Panc1 (cell line): ENCODE measurements at regions not wholly inside any gene's neighbourhood (a gene's known extent, or its start where the extent isn't known, plus 50 kb on each side); places are given as distances from the start of the nearest gene placed in this dataset.

Experiments
- ATAC-seq: fragments of 200-7000 bp; cut with Tn5 transposase; 2 replicates; pipeline ENCODE4 v1.9.1; 2020; ENCODE audit warnings: mild to moderate bottlenecking, moderate library complexity
- BruUV-seq: library from RNA; stranded (reverse); fragments of 400-500 nt; replicated peaks from 2 replicates; lab custom pipeline; 2021; lab: Mats Ljungman, UMichigan
- CTCF ChIA-PET: fragments of 300-600 bp; sonication (Branson Sonifier 250); formaldehyde crosslinking; loops from one replicate; lab custom pipeline; 2022; ENCODE audit warnings: antibody characterized with exemption; lab: Charles Lee
- POLR2A ChIA-PET: fragments of 300-600 bp; sonication (Branson Sonifier 250); formaldehyde crosslinking; loops from one replicate; lab custom pipeline; 2022; ENCODE audit warnings: antibody characterized with exemption; lab: Charles Lee
- DNase-seq: peaks from one replicate; pipeline ENCODE4 v3.0.0-alpha.2; 2010; ENCODE audit warnings: low read depth, low spot score
- H3K27ac ChIP-seq: 2 replicates; pipeline ENCODE4 v1.5.1; 2011; ENCODE audit warnings: mild to moderate bottlenecking, low read length, inconsistent platforms
- H3K27me3 ChIP-seq: fragments of 200-500 bp; sonication (Bioruptor generic); 2 replicates; pipeline ENCODE4 v1.6.0; 2014; ENCODE audit warnings: low read length, inconsistent platforms; ENCODE audit not compliant: control insufficient read depth, insufficient read depth
- H3K36me3 ChIP-seq: fragments of 200-500 bp; sonication (Bioruptor generic); 2 replicates; pipeline ENCODE4 v1.5.1; 2014; ENCODE audit warnings: inconsistent platforms, mild to moderate bottlenecking, low read length, moderate library complexity; ENCODE audit not compliant: control insufficient read depth, insufficient read depth
- H3K4me1 ChIP-seq: 2 replicates; pipeline ENCODE4 v1.5.1; 2011; ENCODE audit warnings: inconsistent platforms, mild to moderate bottlenecking, low read length, moderate library complexity; ENCODE audit not compliant: control insufficient read depth, insufficient read depth
- H3K4me3 ChIP-seq, 2 experiments: 2 replicates each; pipeline ENCODE4 v1.5.1; 2011 to 2012; ENCODE audit warnings: low read depth in 2 of 2, low read length in 2 of 2, mild to moderate bottlenecking in 2 of 2, inconsistent platforms in 1 of 2, moderate library complexity in 1 of 2
- H3K9me3 ChIP-seq: fragments of 200-500 bp; sonication (Bioruptor generic); 2 replicates; pipeline ENCODE4 v1.5.1; 2014; ENCODE audit warnings: low read depth, mild to moderate bottlenecking, inconsistent platforms, low read length, moderate library complexity; ENCODE audit not compliant: control insufficient read depth, insufficient read depth
- POLR2AphosphoS5 ChIP-seq: IDR thresholded peaks from 2 replicates; pipeline ENCODE4 v1.6.1; 2012; ENCODE audit warnings: mild to moderate bottlenecking, low read depth, low read length, moderate library complexity
- SIN3A ChIP-seq: IDR thresholded peaks from 2 replicates; pipeline ENCODE4 v1.6.1; 2012; ENCODE audit warnings: low read depth, mild to moderate bottlenecking, low read length, moderate library complexity, borderline replicate concordance; ENCODE audit not compliant: insufficient read depth
- TCF7L2 ChIP-seq: IDR thresholded peaks from 2 replicates; pipeline ENCODE4 v1.6.1; 2011; ENCODE audit warnings: mild to moderate bottlenecking, low read depth, low read length, inconsistent platforms
- in situ Hi-C: cut with HindIII; loops from 2 replicates; pipeline ENCODE4 v1.10.0; 2016; ENCODE audit warnings: low sequenced_read_pairs, low pct_unique_long_range_greater_than_20kb
- intact Hi-C: fragments of 100-400 bp; cut with micrococcal nuclease; formaldehyde crosslinking; loops from one replicate; pipeline ENCODE4 v1.10.0; 2022; ENCODE audit not compliant: unreplicated experiment
- TF ChIP-seq, protein P1 (sequence below), 2 experiments: IDR thresholded peaks; 2 replicates each; pipeline ENCODE4 v1.6.1; 2011 to 2012; ENCODE audit warnings: low read depth in 2 of 2, control low read depth in 1 of 2, low read length in 1 of 2, mild to moderate bottlenecking in 1 of 2, moderate library complexity in 1 of 2; ENCODE audit not compliant: insufficient read depth in 1 of 2
- TF ChIP-seq, protein P2 (sequence below): fragments of 450-650 bp; IDR thresholded peaks from 2 replicates; pipeline ENCODE4 v1.5.1; 2017; ENCODE audit warnings: mild to moderate bottlenecking

DNA sequence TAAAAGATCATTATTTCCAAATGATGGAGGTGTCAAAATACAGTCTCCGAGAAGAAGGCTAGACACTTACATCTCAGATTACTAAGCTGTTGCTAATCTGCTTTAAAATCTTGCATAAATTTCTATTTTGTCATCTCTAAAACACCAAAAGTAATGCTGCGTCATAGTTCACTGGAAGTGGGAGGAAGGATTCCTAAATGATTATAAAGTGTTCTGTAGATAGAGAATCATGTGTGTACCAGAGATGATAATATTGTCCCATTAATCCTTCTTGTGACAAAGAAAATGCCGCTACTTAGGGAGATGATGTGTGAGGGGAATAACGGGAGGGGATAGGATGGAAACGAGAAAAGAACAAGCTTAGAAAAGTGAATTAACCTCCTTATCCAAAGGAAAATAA lies 268.6 kb downstream of the JRKL start:
- no peaks in the 10 kb centered on the region for H3K36me3 ChIP-seq
- ChIA-PET POLR2A (no interaction called here), CTCF (no interaction called here)
- intact Hi-C loops (no loop called here), in situ Hi-C loops (no loop called here)
- no peaks in the 10 kb centered on the region for H3K27me3 ChIP-seq
- ATAC-seq (no peak), DNase-seq (no peak)
- H3K4me3 ChIP-seq, result no peak overlapping the region
- TF ChIP-seq, protein P1, sequence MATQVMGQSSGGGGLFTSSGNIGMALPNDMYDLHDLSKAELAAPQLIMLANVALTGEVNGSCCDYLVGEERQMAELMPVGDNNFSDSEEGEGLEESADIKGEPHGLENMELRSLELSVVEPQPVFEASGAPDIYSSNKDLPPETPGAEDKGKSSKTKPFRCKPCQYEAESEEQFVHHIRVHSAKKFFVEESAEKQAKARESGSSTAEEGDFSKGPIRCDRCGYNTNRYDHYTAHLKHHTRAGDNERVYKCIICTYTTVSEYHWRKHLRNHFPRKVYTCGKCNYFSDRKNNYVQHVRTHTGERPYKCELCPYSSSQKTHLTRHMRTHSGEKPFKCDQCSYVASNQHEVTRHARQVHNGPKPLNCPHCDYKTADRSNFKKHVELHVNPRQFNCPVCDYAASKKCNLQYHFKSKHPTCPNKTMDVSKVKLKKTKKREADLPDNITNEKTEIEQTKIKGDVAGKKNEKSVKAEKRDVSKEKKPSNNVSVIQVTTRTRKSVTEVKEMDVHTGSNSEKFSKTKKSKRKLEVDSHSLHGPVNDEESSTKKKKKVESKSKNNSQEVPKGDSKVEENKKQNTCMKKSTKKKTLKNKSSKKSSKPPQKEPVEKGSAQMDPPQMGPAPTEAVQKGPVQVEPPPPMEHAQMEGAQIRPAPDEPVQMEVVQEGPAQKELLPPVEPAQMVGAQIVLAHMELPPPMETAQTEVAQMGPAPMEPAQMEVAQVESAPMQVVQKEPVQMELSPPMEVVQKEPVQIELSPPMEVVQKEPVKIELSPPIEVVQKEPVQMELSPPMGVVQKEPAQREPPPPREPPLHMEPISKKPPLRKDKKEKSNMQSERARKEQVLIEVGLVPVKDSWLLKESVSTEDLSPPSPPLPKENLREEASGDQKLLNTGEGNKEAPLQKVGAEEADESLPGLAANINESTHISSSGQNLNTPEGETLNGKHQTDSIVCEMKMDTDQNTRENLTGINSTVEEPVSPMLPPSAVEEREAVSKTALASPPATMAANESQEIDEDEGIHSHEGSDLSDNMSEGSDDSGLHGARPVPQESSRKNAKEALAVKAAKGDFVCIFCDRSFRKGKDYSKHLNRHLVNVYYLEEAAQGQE (IDR thresholded peaks at IDR 0.05; ENCODE audit: insufficient read depth in 1 of 2, low read depth in 2 of 2, low read length in 1 of 2), result no peak
- TF ChIP-seq POLR2AphosphoS5 (no peak), SIN3A (no peak), TCF7L2 (no peak)
- TF ChIP-seq, protein P2, sequence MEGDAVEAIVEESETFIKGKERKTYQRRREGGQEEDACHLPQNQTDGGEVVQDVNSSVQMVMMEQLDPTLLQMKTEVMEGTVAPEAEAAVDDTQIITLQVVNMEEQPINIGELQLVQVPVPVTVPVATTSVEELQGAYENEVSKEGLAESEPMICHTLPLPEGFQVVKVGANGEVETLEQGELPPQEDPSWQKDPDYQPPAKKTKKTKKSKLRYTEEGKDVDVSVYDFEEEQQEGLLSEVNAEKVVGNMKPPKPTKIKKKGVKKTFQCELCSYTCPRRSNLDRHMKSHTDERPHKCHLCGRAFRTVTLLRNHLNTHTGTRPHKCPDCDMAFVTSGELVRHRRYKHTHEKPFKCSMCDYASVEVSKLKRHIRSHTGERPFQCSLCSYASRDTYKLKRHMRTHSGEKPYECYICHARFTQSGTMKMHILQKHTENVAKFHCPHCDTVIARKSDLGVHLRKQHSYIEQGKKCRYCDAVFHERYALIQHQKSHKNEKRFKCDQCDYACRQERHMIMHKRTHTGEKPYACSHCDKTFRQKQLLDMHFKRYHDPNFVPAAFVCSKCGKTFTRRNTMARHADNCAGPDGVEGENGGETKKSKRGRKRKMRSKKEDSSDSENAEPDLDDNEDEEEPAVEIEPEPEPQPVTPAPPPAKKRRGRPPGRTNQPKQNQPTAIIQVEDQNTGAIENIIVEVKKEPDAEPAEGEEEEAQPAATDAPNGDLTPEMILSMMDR, result no peak
- BruUV-seq, result no TSS peak
- H3K9me3 ChIP-seq, result no peaks in the 10 kb centered on the region; the same call in none of the 2 replicates
- no peaks in the 10 kb centered on the region for H3K4me1 ChIP-seq
- no peak overlapping the region for H3K27ac ChIP-seq

DNA sequence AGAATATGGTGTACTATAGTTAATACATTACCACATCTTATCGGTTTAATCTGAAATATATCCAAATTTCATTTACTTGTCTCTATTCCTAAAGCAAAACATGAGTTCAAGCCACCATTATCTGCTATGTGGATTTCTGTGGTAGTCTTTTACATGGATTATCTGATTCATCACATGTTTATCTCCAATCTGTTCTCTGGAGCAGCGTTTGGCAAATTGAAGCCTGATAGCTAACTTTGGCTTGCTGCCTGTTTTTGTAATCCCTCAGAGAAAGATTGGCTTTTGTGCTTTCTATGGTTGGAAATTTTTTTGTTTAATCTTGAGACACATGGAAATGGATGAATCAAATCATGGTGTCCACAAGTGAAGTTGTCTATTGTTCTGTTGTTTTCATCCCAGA lies 274.3 kb downstream of the JRKL start:
- Histone ChIP-seq H3K9me3 (no peaks in the 10 kb centered on the region; the same call in none of the 2 replicates), H3K4me3 (no peak overlapping the region), H3K4me1 (no peaks in the 10 kb centered on the region), H3K36me3 (no peaks in the 10 kb centered on the region), H3K27me3 (no peaks in the 10 kb centered on the region), H3K27ac (no peak overlapping the region)
- BruUV-seq, result no TSS peak
- intact Hi-C loops (no loop called here), in situ Hi-C loops (no loop called here)
- ChIA-PET CTCF (no interaction called here), POLR2A (no interaction called here)
- ATAC-seq, result no peak
- no peak for DNase-seq
- no peak for TF ChIP-seq SIN3A
- no peak for TF ChIP-seq POLR2AphosphoS5
- TF ChIP-seq, protein P2, result no peak
- no peak for TF ChIP-seq TCF7L2
- TF ChIP-seq, protein P1 (IDR thresholded peaks at IDR 0.05; ENCODE audit: insufficient read depth in 1 of 2, low read depth in 2 of 2, low read length in 1 of 2), result no peak
